Mucosa of rectum (tissue), 2 donors: ENCODE measurements at regions not wholly inside any gene's neighbourhood (a gene's known extent, or its start where the extent isn't known, plus 50 kb on each side); places are given as distances from the start of the nearest gene placed in this dataset.
A peak's percentile ranks its signal among the peaks of the same experiment; 100 is the strongest.

ENCODE experiments used
- H3K27ac ChIP-seq, 2 donors: one replicate each; pipeline ENCODE4 v1.7.0; 2013; ENCODE audit warnings: inconsistent platforms in 2 of 2, low read depth in 2 of 2, low read length in 2 of 2
- H3K27me3 ChIP-seq, 2 donors: one replicate each; pipeline ENCODE4 v1.7.0; 2013; ENCODE audit warnings: low read length in 2 of 2; ENCODE audit not compliant: control insufficient read depth in 2 of 2, insufficient read depth in 2 of 2
- H3K36me3 ChIP-seq, 2 donors: one replicate each; pipeline ENCODE4 v1.7.0; 2013; ENCODE audit warnings: low read length in 2 of 2; ENCODE audit not compliant: control insufficient read depth in 2 of 2, insufficient read depth in 2 of 2
- H3K4me1 ChIP-seq, 2 donors: one replicate each; pipeline ENCODE4 v1.7.0; 2013; ENCODE audit warnings: low read length in 2 of 2, mild to moderate bottlenecking in 1 of 2; ENCODE audit not compliant: control insufficient read depth in 2 of 2, insufficient read depth in 2 of 2
- H3K4me3 ChIP-seq, 2 donors: one replicate each; pipeline ENCODE4 v1.7.0; 2013; ENCODE audit warnings: low read length in 2 of 2
- H3K9ac ChIP-seq, 2 donors: one replicate each; pipeline ENCODE4 v1.7.0; 2013; ENCODE audit warnings: low read length in 2 of 2, low read depth in 1 of 2, mild to moderate bottlenecking in 1 of 2
- H3K9me3 ChIP-seq, 2 donors: one replicate each; pipeline ENCODE4 v1.7.0; 2013; ENCODE audit warnings: low read length in 2 of 2; ENCODE audit not compliant: control insufficient read depth in 2 of 2
- donor health status: healthy.
- donor health status: Normal muscosa, but diverticular disease.

DNA sequence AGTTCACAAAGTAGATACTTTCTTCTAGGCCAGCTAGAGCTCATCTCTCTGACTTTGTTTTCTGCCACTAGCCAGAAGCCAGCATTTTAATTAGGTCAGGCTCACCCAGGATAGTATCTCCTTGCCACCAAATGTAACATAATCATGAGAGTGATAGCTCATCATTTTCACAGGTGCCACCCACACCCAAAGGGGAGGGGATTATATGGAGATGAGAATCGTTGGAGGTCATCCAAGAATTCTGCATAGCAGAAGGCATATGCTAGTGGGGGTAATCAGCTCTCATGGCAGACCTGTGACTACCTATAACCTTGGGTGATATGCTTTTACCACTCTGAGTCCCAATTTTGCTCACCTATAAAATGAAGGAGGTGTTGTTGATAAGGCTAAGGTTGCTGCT lies 523.0 kb downstream of the METTL15 start:
- Histone ChIP-seq H3K36me3 (no peaks in the 10 kb centered on the region), H3K4me3 (no peak overlapping the region), H3K4me1 (no peaks in the 10 kb centered on the region)

DNA sequence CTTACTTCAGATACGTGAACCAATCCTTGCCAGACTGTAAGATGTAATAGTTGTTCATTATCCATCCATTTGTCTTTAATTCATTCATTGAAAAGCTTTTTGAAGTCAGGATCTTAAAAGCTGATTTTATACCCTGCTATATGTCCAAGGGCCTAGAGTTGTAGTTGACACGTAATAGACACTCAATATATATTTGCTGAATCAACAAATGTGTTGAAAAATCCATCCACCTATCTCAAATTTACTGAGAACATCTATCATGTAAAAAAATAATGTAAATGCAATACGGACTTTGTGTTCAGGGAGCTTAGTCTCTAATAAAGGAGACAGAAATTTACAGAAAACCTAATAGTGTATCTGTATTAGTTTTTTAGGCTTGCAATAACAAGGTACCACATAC lies 521.0 kb downstream of the METTL15 start:
- Histone ChIP-seq H3K9ac (no peak overlapping the region), H3K4me1 (no peaks in the 10 kb centered on the region), H3K4me3 (no peak overlapping the region), H3K9me3 (no peaks in the 10 kb centered on the region), H3K27ac (no peak overlapping the region), H3K27me3 (no peaks in the 10 kb centered on the region), H3K36me3 (no peaks in the 10 kb centered on the region)

More for the DNA sequence above, 523.0 kb downstream of the METTL15 start:
- no peak overlapping the region for H3K27ac ChIP-seq
- H3K9ac ChIP-seq, result no peak overlapping the region
- no peaks in the 10 kb centered on the region for H3K27me3 ChIP-seq
- no peaks in the 10 kb centered on the region for H3K9me3 ChIP-seq

DNA sequence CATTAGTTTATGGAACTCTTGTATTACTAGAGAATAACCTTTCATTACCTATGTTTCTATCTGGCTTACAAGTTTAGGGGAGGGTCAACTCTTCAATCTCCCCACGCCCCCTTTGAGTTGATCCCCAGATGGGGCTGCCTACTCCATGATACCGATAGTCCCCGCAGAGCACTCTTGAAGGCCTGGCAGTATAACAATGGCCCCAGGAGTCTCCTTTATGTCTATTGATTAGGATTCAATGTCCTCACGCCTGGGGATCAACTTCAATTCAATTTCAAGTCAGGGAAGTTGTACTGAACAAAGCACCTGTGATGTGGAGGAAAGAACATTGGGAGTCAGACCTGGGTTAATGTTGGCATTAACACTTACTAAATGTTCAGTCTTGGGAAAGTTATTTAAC lies 520.2 kb downstream of the METTL15 start:
- Histone ChIP-seq H3K4me3 (no peak overlapping the region), H3K9ac (no peak overlapping the region), H3K27ac (no peak overlapping the region), H3K9me3 (no peaks in the 10 kb centered on the region), H3K4me1 (no peaks in the 10 kb centered on the region), H3K27me3 (no peaks in the 10 kb centered on the region), H3K36me3 (no peaks in the 10 kb centered on the region)

DNA sequence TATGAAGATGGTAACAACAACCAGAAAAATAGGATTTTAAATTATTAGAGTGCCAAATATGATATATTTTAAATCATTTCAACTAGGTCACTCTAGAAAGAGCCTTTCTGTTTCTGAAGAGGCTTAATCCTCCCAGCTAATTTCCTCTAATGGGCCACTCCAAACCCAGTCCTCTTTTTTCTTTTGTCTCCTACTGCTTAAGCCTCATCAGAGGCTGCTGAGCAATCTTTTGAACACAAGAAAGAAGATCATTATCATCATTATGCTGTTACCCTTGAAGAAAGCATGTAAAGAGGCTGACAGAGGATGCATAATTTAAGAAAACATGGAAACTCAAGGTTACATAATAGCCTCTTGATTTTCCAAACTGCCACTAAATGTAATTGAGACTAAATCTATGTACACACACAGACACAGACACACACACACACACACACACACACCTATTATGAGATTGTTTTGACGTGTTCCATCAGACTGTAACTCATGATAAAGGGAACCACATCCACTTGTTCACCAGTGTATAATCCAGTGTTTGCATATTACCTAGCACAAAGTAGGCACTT lies 519.6 kb downstream of the METTL15 start:
- no peaks in the 10 kb centered on the region for H3K9me3 ChIP-seq

DNA sequence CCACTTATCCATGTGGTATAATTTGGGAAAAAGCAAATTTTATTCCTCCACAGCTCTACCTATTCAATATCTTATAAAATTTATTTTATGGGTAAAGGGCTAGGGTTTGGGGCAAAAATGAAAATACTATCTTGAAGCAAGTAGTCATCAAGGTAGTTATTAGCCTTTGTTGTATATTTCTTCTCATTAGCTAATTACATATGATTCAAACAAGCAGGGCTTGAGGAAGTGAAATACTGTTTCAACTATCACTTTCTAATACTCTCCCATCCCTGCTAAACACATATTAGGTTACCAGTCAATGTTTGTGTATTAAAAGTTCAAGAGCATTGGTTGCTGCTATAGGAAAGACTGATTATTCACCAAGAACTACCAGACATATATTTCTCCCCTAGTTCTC lies 517.3 kb downstream of the METTL15 start:
- Histone ChIP-seq H3K27ac (no peak overlapping the region), H3K36me3 (no peaks in the 10 kb centered on the region), H3K27me3 (no peaks in the 10 kb centered on the region), H3K9me3 (no peaks in the 10 kb centered on the region), H3K9ac (no peak overlapping the region), H3K4me1 (no peaks in the 10 kb centered on the region), H3K4me3 (no peak overlapping the region)

More for the DNA sequence above, 519.6 kb downstream of the METTL15 start:
- no peak overlapping the region for H3K9ac ChIP-seq
- H3K4me3 ChIP-seq, result no peak overlapping the region
- H3K36me3 ChIP-seq, result no peaks in the 10 kb centered on the region
- H3K4me1 ChIP-seq, result no peaks in the 10 kb centered on the region
- H3K27me3 ChIP-seq, result no peaks in the 10 kb centered on the region
- H3K27ac ChIP-seq, result no peak overlapping the region

DNA sequence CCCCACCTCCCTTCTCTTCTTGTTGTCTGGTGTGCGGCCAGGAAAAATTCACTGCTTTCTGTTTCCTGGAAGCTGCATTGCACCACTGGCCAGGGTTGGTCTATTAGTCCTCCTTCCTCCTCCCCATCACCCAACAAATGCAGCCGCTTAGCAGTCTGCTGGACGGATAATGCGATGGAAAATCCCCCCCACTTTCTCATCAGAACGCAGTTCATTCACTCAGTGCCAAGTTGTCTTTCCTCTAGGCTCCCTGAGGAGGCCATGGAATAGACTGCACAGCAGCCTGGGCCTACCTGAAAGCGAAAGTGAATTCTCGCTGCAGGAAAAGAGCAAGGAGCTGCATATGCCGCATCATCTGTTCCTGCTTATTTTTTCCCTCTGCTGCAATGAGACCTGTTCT lies 513.6 kb downstream of the METTL15 start:
- no peaks in the 10 kb centered on the region for H3K4me1 ChIP-seq
- peak overlapping the region in 1 of 2 donors; percentile 16 for H3K4me3 ChIP-seq
- H3K27ac ChIP-seq, result no peak overlapping the region
- H3K27me3 ChIP-seq, result no peaks in the 10 kb centered on the region
- H3K36me3 ChIP-seq, result no peaks in the 10 kb centered on the region
- no peak overlapping the region for H3K9ac ChIP-seq
- no peaks in the 10 kb centered on the region for H3K9me3 ChIP-seq

DNA sequence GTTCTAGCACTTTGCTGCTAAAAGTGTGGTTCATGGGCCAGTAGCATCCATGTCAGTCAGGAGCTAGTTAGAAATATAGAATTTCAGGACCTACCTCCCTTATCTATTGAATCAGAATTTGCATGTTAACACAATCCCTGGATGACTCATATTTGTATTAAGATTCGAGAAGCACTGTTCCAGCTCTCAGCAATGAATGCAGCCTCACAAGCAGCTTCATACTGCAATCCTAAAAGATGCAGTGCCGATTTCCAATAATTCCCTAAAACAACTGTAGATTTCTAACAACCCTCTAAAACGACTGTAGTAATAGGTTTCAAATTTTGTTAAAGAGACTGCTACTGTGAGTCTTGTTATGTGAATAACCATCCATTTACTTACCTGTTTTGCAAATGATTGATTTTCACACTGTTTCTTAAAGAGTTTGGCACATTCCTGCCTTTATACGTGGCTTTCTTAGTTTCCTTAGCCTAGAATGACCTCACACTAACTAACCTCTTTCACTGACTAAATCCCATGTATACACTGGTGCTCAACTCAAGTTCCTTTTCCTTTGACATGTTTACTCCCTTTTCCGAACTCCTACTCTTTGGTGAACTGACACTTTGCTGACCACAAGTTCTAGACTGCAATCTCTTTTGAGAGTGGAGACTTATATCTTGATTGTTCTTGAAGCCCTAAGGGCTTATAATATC lies 511.8 kb downstream of the METTL15 start:
- Histone ChIP-seq H3K9ac (no peak overlapping the region), H3K4me3 (no peak overlapping the region), H3K27ac (no peak overlapping the region), H3K9me3 (no peaks in the 10 kb centered on the region), H3K36me3 (no peaks in the 10 kb centered on the region), H3K27me3 (no peaks in the 10 kb centered on the region), H3K4me1 (no peaks in the 10 kb centered on the region)

DNA sequence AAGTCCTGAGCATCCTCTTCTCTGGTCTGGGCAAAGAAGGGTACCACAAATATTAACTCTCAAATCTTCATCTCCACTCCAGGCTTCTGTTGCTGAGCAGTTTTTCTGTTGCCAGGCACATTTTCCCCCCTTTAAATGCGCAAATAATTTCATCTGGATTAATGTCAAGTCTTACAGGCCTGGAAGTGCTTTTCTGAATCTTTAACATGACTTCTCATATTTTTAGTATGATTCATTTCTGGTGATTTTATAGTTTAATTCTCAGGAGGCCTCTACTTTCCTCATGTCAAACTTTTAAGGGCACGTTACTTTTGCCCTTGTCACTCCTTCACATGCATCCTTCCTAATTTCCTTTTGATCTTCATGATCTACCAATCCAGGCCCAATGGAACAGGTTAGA lies 510.2 kb downstream of the METTL15 start:
- H3K9me3 ChIP-seq, result no peaks in the 10 kb centered on the region
- H3K4me1 ChIP-seq, result no peaks in the 10 kb centered on the region
- H3K27ac ChIP-seq, result no peak overlapping the region
- H3K36me3 ChIP-seq, result no peaks in the 10 kb centered on the region
- no peaks in the 10 kb centered on the region for H3K27me3 ChIP-seq
- no peak overlapping the region for H3K9ac ChIP-seq
- no peak overlapping the region for H3K4me3 ChIP-seq

DNA sequence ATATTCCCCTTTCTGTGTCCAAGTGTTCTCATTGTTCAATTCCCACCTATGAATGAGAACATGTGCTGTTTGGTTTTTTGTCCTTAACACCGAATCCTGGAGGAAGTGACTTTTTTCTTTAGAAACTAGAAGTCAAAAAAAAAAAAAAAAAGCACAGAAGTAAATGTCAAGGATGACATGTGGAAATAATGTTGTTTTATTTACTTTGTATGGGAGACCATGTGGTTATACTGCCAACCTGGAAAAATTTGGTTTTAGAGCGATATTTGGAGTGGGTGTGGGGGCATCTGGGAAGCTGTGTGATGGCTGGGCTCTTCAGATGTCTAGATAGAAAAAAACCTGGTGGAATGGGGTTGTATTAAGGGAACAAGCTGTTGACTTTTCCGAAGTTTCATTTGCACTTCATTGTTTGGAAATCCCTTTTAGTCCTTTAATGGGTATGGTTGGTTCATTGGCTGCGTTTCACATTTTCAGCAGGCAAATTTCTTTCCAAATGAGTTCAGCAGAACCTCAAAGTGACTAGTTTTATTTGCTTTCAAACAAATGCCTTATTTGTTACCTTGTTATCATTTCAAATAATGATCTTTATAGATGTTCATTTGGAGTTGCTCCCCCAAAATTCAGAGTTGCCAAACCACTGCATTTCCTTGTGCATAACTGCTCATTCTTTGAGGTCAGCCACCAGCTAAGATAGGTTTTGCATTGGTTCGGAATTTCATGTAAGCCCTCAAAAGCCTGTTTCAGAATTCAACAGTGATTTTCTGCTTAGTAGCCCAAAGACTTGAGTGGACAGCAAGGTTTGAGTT lies 508.2 kb downstream of the METTL15 start:
- Histone ChIP-seq H3K27ac (no peak overlapping the region), H3K9ac (no peak overlapping the region), H3K36me3 (no peaks in the 10 kb centered on the region), H3K4me1 (no peaks in the 10 kb centered on the region), H3K9me3 (no peaks in the 10 kb centered on the region), H3K4me3 (no peak overlapping the region), H3K27me3 (no peaks in the 10 kb centered on the region)

DNA sequence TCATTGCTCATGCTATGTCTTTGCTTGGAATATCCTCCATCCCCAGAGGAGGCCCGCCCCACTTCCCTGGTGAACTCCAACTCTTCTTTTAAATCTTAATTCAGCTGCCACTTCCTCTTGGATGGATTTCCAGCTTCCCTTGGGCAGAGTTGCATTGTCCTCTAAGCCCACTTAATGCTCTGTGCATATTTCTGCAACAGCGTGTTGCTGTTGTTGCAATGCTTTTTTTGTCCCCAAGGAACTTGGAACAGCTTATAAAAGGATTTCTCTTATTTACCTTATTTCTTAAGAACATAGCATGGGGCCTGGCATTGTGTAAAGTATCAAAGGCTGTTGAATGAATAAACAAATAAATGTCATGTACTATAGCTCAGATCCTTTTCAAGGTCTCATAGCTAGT lies 507.4 kb downstream of the METTL15 start:
- H3K4me3 ChIP-seq, result no peak overlapping the region
- H3K9ac ChIP-seq, result no peak overlapping the region
- no peaks in the 10 kb centered on the region for H3K9me3 ChIP-seq
- no peaks in the 10 kb centered on the region for H3K36me3 ChIP-seq
- no peaks in the 10 kb centered on the region for H3K4me1 ChIP-seq
- H3K27me3 ChIP-seq, result no peaks in the 10 kb centered on the region
- H3K27ac ChIP-seq, result no peak overlapping the region
